ENCODE measurements at regions not wholly inside any gene's neighbourhood (a gene's known extent, or its start where the extent isn't known, plus 50 kb on each side); places are given as distances from the start of the nearest gene placed in this dataset.

DNA sequence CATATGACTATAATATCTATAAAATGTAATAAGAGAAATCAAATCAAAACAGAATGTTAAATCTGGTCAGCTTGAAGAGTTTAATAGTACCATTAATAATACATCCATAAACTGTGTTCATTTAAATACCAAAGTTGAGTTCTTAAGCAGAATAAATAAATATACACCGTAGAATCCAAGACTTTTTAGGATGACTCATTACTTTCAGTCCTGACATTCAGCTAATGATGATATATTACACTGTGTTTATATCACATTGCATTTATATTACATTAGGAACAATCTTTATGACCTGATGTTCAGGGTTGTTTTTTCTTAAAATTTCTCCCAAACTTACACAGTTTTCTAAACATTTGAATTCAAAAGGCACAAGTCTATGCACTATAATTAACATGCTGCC, 331.3 kb downstream of the SS18 start:
- H3K9me3 Mint-ChIP-seq = no peaks in the 10 kb centered on the region
- H3K27me3 Mint-ChIP-seq = no peaks in the 10 kb centered on the region
- no peak for ATAC-seq
- CTCF ChIA-PET = no interaction called here
- DNase-seq = no peak
- no peak overlapping the region for H3K4me3 Mint-ChIP-seq
- intact Hi-C loops (cut with micrococcal nuclease) = no loop called here
- POLR2A ChIA-PET = no interaction called here
- no peak overlapping the region for H3K27ac Mint-ChIP-seq
- TF ChIP-seq, protein P1, sequence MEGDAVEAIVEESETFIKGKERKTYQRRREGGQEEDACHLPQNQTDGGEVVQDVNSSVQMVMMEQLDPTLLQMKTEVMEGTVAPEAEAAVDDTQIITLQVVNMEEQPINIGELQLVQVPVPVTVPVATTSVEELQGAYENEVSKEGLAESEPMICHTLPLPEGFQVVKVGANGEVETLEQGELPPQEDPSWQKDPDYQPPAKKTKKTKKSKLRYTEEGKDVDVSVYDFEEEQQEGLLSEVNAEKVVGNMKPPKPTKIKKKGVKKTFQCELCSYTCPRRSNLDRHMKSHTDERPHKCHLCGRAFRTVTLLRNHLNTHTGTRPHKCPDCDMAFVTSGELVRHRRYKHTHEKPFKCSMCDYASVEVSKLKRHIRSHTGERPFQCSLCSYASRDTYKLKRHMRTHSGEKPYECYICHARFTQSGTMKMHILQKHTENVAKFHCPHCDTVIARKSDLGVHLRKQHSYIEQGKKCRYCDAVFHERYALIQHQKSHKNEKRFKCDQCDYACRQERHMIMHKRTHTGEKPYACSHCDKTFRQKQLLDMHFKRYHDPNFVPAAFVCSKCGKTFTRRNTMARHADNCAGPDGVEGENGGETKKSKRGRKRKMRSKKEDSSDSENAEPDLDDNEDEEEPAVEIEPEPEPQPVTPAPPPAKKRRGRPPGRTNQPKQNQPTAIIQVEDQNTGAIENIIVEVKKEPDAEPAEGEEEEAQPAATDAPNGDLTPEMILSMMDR (IDR thresholded peaks at IDR 0.05) = no peak
- no peaks in the 10 kb centered on the region for H3K4me1 Mint-ChIP-seq (ENCODE audit: low read depth)
- H3K36me3 Mint-ChIP-seq (ENCODE audit: low read depth) = no peaks in the 10 kb centered on the region

DNA sequence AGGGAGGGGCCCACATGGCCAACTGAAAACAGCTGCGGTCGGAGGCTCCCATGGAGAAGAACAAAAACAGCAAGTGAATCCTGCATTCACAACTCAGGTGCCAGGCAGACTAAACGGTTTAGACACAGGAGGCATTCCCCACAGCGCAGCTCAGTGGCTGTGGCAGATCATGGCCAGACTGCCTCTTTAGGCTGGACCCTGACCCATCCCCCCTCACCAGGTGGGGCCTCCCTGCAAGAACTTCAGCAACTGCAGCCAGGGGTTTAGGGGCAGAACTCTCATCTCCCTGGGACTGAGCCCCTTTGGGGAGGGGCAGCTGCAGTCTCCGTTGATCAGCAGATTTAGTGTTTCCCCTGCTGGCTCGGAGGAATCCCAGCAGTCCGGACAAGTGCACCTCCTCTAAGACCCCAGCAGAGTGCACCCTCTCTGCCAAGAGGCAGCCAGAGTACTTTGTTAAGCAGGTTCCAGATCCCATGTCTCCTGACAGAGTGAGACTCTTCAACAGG, 346.7 kb downstream of the SS18 start:
- ATAC-seq = no peak
- H3K4me3 Mint-ChIP-seq = no peak overlapping the region
- peaks cover 1% of the 10 kb centered on the region for H3K27me3 Mint-ChIP-seq
- H3K36me3 Mint-ChIP-seq (ENCODE audit: low read depth) = no peaks in the 10 kb centered on the region
- intact Hi-C loops (cut with micrococcal nuclease) = no loop called here
- H3K4me1 Mint-ChIP-seq (ENCODE audit: low read depth) = no peaks in the 10 kb centered on the region
- peaks cover 6% of the 10 kb centered on the region for H3K9me3 Mint-ChIP-seq
- DNase-seq = no peak
- ChIA-PET CTCF (no interaction called here), POLR2A (no interaction called here)
- TF ChIP-seq, protein P1 (IDR thresholded peaks at IDR 0.05) = no peak
- no peak overlapping the region for H3K27ac Mint-ChIP-seq

DNA sequence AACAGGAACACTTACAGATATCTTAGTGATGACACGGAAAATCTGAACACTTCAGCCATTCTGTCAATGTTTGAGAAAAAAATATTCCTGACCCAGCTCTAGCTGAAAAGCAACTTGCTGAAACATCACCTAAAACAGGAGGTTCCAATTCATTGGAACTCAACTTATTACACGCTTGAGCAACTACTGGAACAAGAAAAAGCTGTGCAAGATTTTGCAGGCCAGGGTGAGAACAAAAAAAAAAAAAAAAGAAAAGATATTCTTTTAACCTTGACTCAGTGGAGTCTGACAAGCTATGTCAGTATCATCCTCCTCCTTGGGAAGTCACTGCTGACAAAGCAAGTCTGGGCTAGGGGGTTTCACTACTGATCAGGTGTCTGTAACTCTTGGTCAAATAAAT, 351.0 kb downstream of the SS18 start:
- Mint-ChIP-seq H3K9me3 (no peaks in the 10 kb centered on the region), H3K4me1 (ENCODE audit: low read depth) (no peaks in the 10 kb centered on the region), H3K36me3 (ENCODE audit: low read depth) (no peaks in the 10 kb centered on the region), H3K27me3 (peaks cover 3% of the 10 kb centered on the region), H3K4me3 (no peak overlapping the region), H3K27ac (no peak overlapping the region)
- DNase-seq (no peak), ATAC-seq (no peak)
- CTCF ChIA-PET = no interaction called here
- TF ChIP-seq, protein P1 (IDR thresholded peaks at IDR 0.05) = no peak
- intact Hi-C loops (cut with micrococcal nuclease) = no loop called here
- POLR2A ChIA-PET = no interaction called here

DNA sequence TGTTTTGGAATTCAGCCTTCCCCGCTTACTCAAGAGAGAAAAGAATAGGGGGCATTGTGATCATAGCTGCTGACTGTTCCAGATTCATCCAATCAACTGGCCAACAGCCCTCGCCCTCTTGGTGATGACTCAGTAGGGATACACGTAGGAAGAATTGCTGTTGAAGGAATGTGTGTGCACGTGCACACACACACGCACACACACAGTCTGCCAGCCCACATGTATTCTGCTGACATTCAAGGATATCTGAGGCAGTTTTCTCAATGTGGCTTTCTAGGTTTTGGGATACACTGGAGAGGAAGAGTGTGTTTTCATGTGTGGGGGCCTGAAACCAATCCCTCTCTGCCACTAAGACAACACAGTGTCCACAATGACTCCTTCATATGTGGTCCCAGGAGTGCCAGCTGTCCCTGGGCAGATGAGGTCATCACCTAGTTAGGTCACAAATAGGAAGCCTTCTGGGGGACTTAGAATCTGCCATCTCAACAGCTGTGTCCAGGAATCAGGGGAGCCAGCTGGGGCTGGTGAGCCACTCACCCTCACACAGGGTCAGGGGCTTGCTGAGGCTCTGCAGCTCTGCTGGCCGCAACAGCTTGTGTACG, 352.6 kb downstream of the SS18 start:
- Mint-ChIP-seq H3K27me3 (peaks cover 3% of the 10 kb centered on the region), H3K9me3 (no peaks in the 10 kb centered on the region), H3K4me3 (no peak overlapping the region), H3K36me3 (ENCODE audit: low read depth) (no peaks in the 10 kb centered on the region), H3K4me1 (ENCODE audit: low read depth) (no peaks in the 10 kb centered on the region), H3K27ac (no peak overlapping the region)
- ChIA-PET POLR2A (no interaction called here), CTCF (no interaction called here)
- ATAC-seq (no peak), DNase-seq (no peak)
- intact Hi-C loops (cut with micrococcal nuclease) = no loop called here
- TF ChIP-seq, protein P1 (IDR thresholded peaks at IDR 0.05) = no peak

DNA sequence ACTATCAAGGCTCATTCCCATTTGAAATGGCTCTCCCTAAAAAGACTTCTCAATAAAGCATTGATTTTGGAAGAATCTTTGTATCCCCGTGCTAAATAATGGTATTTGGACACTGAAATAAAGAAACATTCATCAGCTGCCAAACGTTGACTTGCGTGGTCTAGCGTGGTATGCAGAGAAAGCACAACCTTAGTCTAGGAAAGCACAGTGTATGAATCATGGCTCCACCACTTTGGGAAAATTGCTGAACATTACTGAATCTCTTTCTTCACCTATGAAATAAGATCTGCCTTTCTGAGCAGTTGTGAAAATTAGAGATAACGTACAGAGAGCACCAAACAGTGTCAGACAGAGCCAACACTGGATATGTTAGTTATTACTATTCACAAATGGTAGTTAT, 353.9 kb downstream of the SS18 start:
- intact Hi-C loops (cut with micrococcal nuclease) = no loop called here
- H3K4me3 Mint-ChIP-seq = no peak overlapping the region
- ATAC-seq (no peak), DNase-seq (no peak)
- ChIA-PET CTCF (no interaction called here), POLR2A (no interaction called here)
- H3K9me3 Mint-ChIP-seq = no peaks in the 10 kb centered on the region
- H3K36me3 Mint-ChIP-seq (ENCODE audit: low read depth) = no peaks in the 10 kb centered on the region
- no peak overlapping the region for H3K27ac Mint-ChIP-seq
- TF ChIP-seq, protein P1 (IDR thresholded peaks at IDR 0.05) = no peak
- H3K27me3 Mint-ChIP-seq = peaks cover 3% of the 10 kb centered on the region
- no peaks in the 10 kb centered on the region for H3K4me1 Mint-ChIP-seq (ENCODE audit: low read depth)
